A549 (cell line): ENCODE measurements at regions not wholly inside any gene's neighbourhood (a gene's known extent, or its start where the extent isn't known, plus 50 kb on each side); places are given as distances from the start of the nearest gene placed in this dataset.

Source experiments
- ATAC-seq, 2 experiments: fragments of 200-7000 bp in 1 of 2; fragments of >200 bp in 1 of 2; cut with Nextera tagmentation in 1 of 2; cut with Tn5 transposase in 1 of 2; 3 replicates each; pipeline versions ENCODE4 v1.8.0 to v1.9.1; 2018 to 2020; ENCODE audit warnings: mild to moderate bottlenecking in 1 of 2, moderate library complexity in 1 of 2
- CTCF ChIA-PET: fragments of 300-600 bp; sonication (Branson Sonifier 250); formaldehyde crosslinking; extraction: SDS; loops from one replicate; lab custom pipeline; 2021; ENCODE audit warnings: antibody characterized with exemption, inconsistent platforms; lab: Yijun Ruan, JAX
- POLR2A ChIA-PET: fragments of 350-600 bp; formaldehyde crosslinking; extraction: SDS; loops from one replicate; lab custom pipeline; 2021; ENCODE audit warnings: antibody characterized with exemption, inconsistent platforms; lab: Yijun Ruan, JAX
- DNase-seq, 2 experiments: peaks; one replicate each; pipeline versions ENCODE4 v3.0.0 to v3.0.0-alpha.2; 2011 to 2016; ENCODE audit warnings: low read depth in 1 of 2, low spot score in 1 of 2
- FAIRE-seq: peaks from 2 replicates; lab custom pipeline; 2011; peaks lifted over from hg19 to GRCh38; lab: Jason Lieb, UNC
- H3K27ac ChIP-seq, 2 experiments: fragments of >200 bp; sonication (Bioruptor Twin); formaldehyde crosslinking; 3 replicates each; pipeline ENCODE4 v1.5.1; 2016 to 2017
- H3K4me1 ChIP-seq: fragments of >200 bp; sonication (Bioruptor Twin); formaldehyde crosslinking; 3 replicates; pipeline ENCODE4 v1.6.1; 2016
- H3K4me2 ChIP-seq: fragments of >200 bp; sonication (Bioruptor Twin); formaldehyde crosslinking; 3 replicates; pipeline ENCODE4 v1.6.1; 2016
- H3K4me3 ChIP-seq: fragments of >200 bp; sonication (Bioruptor Twin); formaldehyde crosslinking; 3 replicates; pipeline ENCODE4 v1.5.1; 2016
- H3K9me3 ChIP-seq: fragments of >200 bp; sonication (Bioruptor Twin); formaldehyde crosslinking; 3 replicates; pipeline ENCODE4 v1.6.1; 2016
- BHLHE40 ChIP-seq: IDR thresholded peaks from 2 replicates; pipeline ENCODE4 v1.6.1; 2012; ENCODE audit warnings: low read depth, low read length, inconsistent platforms
- CBX2 ChIP-seq: fragments of 200-600 bp; sonication (generic); IDR thresholded peaks from 2 replicates; pipeline ENCODE4 v1.6.1; 2016; ENCODE audit warnings: low read depth, mild to moderate bottlenecking, borderline replicate concordance
- CBX8 ChIP-seq: fragments of 200-600 bp; sonication (generic); IDR thresholded peaks from 2 replicates; pipeline ENCODE4 v1.6.1; 2016
- CEBPB ChIP-seq, 2 experiments: fragments of >200 bp in 1 of 2; sonication (Bioruptor Twin) in 1 of 2; formaldehyde crosslinking in 1 of 2; IDR thresholded peaks; 2 replicates each; pipeline ENCODE4 v1.6.1; 2012 to 2016
- CHD2 ChIP-seq: fragments of 150-350 bp; IDR thresholded peaks from 2 replicates; pipeline ENCODE4 v1.6.1; 2014; ENCODE audit warnings: low read length; ENCODE audit not compliant: partially characterized antibody
- EHMT2 ChIP-seq: fragments of 200-600 bp; sonication (generic); IDR thresholded peaks from 2 replicates; pipeline ENCODE4 v1.6.1; 2016; ENCODE audit warnings: antibody characterized with exemption, low read depth, mild to moderate bottlenecking, moderate library complexity
- EP300 ChIP-seq, 2 experiments: fragments of >200 bp; sonication (Bioruptor Twin); formaldehyde crosslinking; IDR thresholded peaks; 2 replicates in 1 of 2; 3 replicates in 1 of 2; pipeline ENCODE4 v1.6.1; 2016 to 2017
- ESRRA ChIP-seq: fragments of 150-350 bp; IDR thresholded peaks from 2 replicates; pipeline ENCODE4 v1.6.1; 2014; ENCODE audit warnings: mild to moderate bottlenecking, low read length, borderline replicate concordance
- FOSL2 ChIP-seq, 2 experiments: fragments of 450-650 bp in 1 of 2; fragments of >200 bp in 1 of 2; sonication (Bioruptor Twin) in 1 of 2; formaldehyde crosslinking; IDR thresholded peaks; 2 replicates each; pipeline versions ENCODE4 v1.5.0 to v1.6.1; 2016 to 2020; ENCODE audit warnings: mild to moderate bottlenecking in 1 of 2, moderate library complexity in 1 of 2
- FOXS1 ChIP-seq: fragments of 250-450 bp; sonication (Bioruptor Pico); IDR thresholded peaks from 2 replicates; pipeline ENCODE4 v1.5.0; 2020; ENCODE audit warnings: mild to moderate bottlenecking, moderate library complexity
- GATA3 ChIP-seq: IDR thresholded peaks from 2 replicates; pipeline ENCODE4 v1.6.1; 2012; ENCODE audit warnings: borderline replicate concordance
- HEYL ChIP-seq: fragments of 250-450 bp; sonication (Bioruptor Pico); IDR thresholded peaks from 2 replicates; pipeline ENCODE4 v1.8.0; 2021; ENCODE audit warnings: mild to moderate bottlenecking, moderate library complexity
- HOXA7 ChIP-seq: fragments of 250-450 bp; sonication (Bioruptor Pico); IDR thresholded peaks from 2 replicates; pipeline ENCODE4 v1.5.0; 2020; ENCODE audit warnings: mild to moderate bottlenecking, moderate library complexity
- JUN ChIP-seq, 2 experiments: fragments of >200 bp; sonication (Bioruptor Twin); formaldehyde crosslinking; IDR thresholded peaks; 2 replicates in 1 of 2; 3 replicates in 1 of 2; pipeline ENCODE4 v1.6.1; 2016 to 2017
- KDM1A ChIP-seq: fragments of 200-600 bp; sonication (generic); IDR thresholded peaks from 2 replicates; pipeline ENCODE4 v1.6.1; 2016; ENCODE audit warnings: low read depth, mild to moderate bottlenecking
- MAFK ChIP-seq: fragments of 450-650 bp; IDR thresholded peaks from 2 replicates; pipeline ENCODE4 v1.6.1; 2014; ENCODE audit not compliant: partially characterized antibody
- NR3C1 ChIP-seq: fragments of >200 bp; sonication (Bioruptor Twin); formaldehyde crosslinking; IDR thresholded peaks from 3 replicates; pipeline ENCODE4 v1.6.1; 2017
- PHF8 ChIP-seq: fragments of 200-600 bp; sonication (generic); IDR thresholded peaks from 2 replicates; pipeline ENCODE4 v1.6.1; 2016; ENCODE audit warnings: low read depth, mild to moderate bottlenecking, antibody characterized with exemption, moderate library complexity, borderline replicate concordance
- POLR2A ChIP-seq: IDR thresholded peaks from 2 replicates; pipeline ENCODE4 v1.6.1; 2012; ENCODE audit warnings: mild to moderate bottlenecking, low read length
- POLR2AphosphoS2 ChIP-seq: conservative IDR thresholded peaks from 2 replicates; pipeline ENCODE4 v1.6.1; 2012; ENCODE audit warnings: low read length, improper control_type of control experiment, inconsistent platforms
- RARB ChIP-seq: fragments of 250-450 bp; sonication (Bioruptor Pico); IDR thresholded peaks from 2 replicates; pipeline ENCODE4 v1.8.0; 2021; ENCODE audit warnings: mild to moderate bottlenecking, moderate library complexity
- RNF2 ChIP-seq: fragments of 200-600 bp; sonication (generic); IDR thresholded peaks from 2 replicates; pipeline ENCODE4 v1.6.1; 2016; ENCODE audit warnings: low read depth, mild to moderate bottlenecking, antibody characterized with exemption, moderate library complexity, borderline replicate concordance
- SMC3 ChIP-seq: fragments of >200 bp; sonication (Bioruptor Twin); formaldehyde crosslinking; IDR thresholded peaks from 3 replicates; pipeline ENCODE4 v1.6.1; 2018; ENCODE audit warnings: inconsistent platforms
- SREBF2 ChIP-seq: fragments of 450-650 bp; IDR thresholded peaks from 2 replicates; pipeline ENCODE4 v1.6.1; 2014; ENCODE audit warnings: mild to moderate bottlenecking, moderate library complexity
- ZSCAN20 ChIP-seq: fragments of 250-450 bp; sonication (Bioruptor Pico); IDR thresholded peaks from 2 replicates; pipeline ENCODE4 v1.8.0; 2022; ENCODE audit warnings: mild to moderate bottlenecking, moderate library complexity
- WGBS: methylation state at CpG from one replicate; pipeline ENCODE4 v1.1.6; 2017; ENCODE audit errors: missing lambda C conversion rate; 5-methylcytosine and 5-hydroxymethylcytosine counted together
- TF ChIP-seq, protein P1 (sequence below): fragments of 250-450 bp; sonication (Bioruptor Pico); IDR thresholded peaks from 2 replicates; pipeline ENCODE4 v1.5.0; 2020; ENCODE audit warnings: low read depth, mild to moderate bottlenecking, moderate library complexity
- TF ChIP-seq, protein P2 (sequence below): fragments of >200 bp; sonication (Bioruptor Twin); formaldehyde crosslinking; IDR thresholded peaks from 3 replicates; pipeline ENCODE4 v1.5.1; 2016
- TF ChIP-seq, protein P3 (sequence below): IDR thresholded peaks from 2 replicates; pipeline ENCODE4 v1.6.1; 2012; ENCODE audit warnings: low read depth, borderline replicate concordance
- TF ChIP-seq, protein P4 (sequence below): IDR thresholded peaks from 2 replicates; pipeline ENCODE4 v1.6.1; 2012
- TF ChIP-seq, protein P5 (sequence below): fragments of 150-350 bp; IDR thresholded peaks from 2 replicates; pipeline ENCODE4 v1.6.1; 2014; ENCODE audit warnings: low read depth, mild to moderate bottlenecking, low read length
- TF ChIP-seq, protein P6 (sequence below): fragments of >200 bp; sonication (Bioruptor Twin); formaldehyde crosslinking; IDR thresholded peaks from 3 replicates; pipeline ENCODE4 v1.6.1; 2016

DNA sequence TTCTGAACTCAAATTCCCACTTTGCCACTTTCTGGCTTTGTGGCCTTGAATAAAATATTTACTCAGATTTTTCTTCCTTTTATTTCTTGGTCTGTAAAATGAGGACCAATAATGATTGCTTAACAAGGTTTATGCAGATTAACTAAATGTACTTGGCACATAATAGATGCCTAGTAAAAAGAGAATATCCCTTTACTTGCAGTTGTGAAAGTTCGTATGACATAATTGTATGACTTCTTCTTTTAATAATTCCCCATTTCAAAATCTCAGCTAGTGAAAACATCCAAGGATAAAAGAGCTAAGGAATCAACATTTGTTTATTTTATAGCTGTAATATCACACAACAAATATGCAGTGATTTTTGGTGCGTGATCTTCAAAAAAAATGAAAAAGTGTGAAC, 215.6 kb upstream of the ATP2B1 start (continued):
- TF ChIP-seq, protein P1, sequence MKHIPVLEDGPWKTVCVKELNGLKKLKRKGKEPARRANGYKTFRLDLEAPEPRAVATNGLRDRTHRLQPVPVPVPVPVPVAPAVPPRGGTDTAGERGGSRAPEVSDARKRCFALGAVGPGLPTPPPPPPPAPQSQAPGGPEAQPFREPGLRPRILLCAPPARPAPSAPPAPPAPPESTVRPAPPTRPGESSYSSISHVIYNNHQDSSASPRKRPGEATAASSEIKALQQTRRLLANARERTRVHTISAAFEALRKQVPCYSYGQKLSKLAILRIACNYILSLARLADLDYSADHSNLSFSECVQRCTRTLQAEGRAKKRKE (CRISPR knock-in tag): no peak
- TF ChIP-seq RARB (CRISPR knock-in tag): no peak

DNA sequence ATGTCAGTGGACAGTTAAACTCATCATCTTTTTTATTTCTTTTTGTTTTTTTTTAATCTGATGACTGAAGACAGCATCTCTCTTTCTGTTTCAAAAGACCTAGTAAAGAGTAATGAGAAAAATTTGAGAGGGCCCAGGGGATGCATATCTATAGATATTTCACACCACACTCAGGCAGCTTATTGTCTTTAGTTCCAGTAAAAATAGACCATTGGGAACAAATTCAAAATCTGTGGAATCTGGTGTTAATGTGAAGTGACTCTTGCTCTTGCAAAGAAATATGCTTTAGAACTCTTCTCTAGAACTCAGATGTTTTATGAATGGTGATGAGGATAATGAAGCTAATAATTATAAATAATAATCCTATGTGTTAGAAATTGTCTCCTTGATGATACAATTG, 214.5 kb upstream of the ATP2B1 start:
- ATAC-seq: no peak
- CTCF ChIA-PET: interaction anchor here (0.8 kb wide), 1 partner anchor 279 kb away, joined by 3 read pairs; no protein-coding TSS in a partner anchor
- POLR2A ChIA-PET: no interaction called here
- H3K27ac ChIP-seq: no peak overlapping the region
- peaks cover 7% of the 10 kb centered on the region for H3K4me1 ChIP-seq
- no peaks in the 10 kb centered on the region for H3K9me3 ChIP-seq
- DNase-seq: no peak
- TF ChIP-seq, protein P2, sequence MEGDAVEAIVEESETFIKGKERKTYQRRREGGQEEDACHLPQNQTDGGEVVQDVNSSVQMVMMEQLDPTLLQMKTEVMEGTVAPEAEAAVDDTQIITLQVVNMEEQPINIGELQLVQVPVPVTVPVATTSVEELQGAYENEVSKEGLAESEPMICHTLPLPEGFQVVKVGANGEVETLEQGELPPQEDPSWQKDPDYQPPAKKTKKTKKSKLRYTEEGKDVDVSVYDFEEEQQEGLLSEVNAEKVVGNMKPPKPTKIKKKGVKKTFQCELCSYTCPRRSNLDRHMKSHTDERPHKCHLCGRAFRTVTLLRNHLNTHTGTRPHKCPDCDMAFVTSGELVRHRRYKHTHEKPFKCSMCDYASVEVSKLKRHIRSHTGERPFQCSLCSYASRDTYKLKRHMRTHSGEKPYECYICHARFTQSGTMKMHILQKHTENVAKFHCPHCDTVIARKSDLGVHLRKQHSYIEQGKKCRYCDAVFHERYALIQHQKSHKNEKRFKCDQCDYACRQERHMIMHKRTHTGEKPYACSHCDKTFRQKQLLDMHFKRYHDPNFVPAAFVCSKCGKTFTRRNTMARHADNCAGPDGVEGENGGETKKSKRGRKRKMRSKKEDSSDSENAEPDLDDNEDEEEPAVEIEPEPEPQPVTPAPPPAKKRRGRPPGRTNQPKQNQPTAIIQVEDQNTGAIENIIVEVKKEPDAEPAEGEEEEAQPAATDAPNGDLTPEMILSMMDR: no peak
- TF ChIP-seq, protein P3, sequence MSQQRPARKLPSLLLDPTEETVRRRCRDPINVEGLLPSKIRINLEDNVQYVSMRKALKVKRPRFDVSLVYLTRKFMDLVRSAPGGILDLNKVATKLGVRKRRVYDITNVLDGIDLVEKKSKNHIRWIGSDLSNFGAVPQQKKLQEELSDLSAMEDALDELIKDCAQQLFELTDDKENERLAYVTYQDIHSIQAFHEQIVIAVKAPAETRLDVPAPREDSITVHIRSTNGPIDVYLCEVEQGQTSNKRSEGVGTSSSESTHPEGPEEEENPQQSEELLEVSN: no peak
- TF ChIP-seq SREBF2: no peak
- no peak for TF ChIP-seq PHF8
- TF ChIP-seq GATA3: no peak
- TF ChIP-seq EP300 (IDR thresholded peaks at IDR 0.05): no peak
- no peak for TF ChIP-seq SMC3
- TF ChIP-seq, protein P4, sequence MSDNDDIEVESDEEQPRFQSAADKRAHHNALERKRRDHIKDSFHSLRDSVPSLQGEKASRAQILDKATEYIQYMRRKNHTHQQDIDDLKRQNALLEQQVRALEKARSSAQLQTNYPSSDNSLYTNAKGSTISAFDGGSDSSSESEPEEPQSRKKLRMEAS: no peak
- no peak for TF ChIP-seq POLR2A
- TF ChIP-seq, protein P5, sequence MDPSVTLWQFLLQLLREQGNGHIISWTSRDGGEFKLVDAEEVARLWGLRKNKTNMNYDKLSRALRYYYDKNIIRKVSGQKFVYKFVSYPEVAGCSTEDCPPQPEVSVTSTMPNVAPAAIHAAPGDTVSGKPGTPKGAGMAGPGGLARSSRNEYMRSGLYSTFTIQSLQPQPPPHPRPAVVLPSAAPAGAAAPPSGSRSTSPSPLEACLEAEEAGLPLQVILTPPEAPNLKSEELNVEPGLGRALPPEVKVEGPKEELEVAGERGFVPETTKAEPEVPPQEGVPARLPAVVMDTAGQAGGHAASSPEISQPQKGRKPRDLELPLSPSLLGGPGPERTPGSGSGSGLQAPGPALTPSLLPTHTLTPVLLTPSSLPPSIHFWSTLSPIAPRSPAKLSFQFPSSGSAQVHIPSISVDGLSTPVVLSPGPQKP: no peak
- TF ChIP-seq, protein P6, sequence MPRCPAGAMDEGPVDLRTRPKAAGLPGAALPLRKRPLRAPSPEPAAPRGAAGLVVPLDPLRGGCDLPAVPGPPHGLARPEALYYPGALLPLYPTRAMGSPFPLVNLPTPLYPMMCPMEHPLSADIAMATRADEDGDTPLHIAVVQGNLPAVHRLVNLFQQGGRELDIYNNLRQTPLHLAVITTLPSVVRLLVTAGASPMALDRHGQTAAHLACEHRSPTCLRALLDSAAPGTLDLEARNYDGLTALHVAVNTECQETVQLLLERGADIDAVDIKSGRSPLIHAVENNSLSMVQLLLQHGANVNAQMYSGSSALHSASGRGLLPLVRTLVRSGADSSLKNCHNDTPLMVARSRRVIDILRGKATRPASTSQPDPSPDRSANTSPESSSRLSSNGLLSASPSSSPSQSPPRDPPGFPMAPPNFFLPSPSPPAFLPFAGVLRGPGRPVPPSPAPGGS: no peak
- no peak for TF ChIP-seq CBX2
- no peak for TF ChIP-seq KDM1A
- no peak for TF ChIP-seq CEBPB (IDR thresholded peaks at IDR 0.05)
- TF ChIP-seq HOXA7 (CRISPR knock-in tag): no peak
- no peak for TF ChIP-seq FOSL2 (IDR thresholded peaks at IDR 0.05)
- no peak for TF ChIP-seq FOSL2 (CRISPR knock-in tag; IDR thresholded peaks at IDR 0.05)
- TF ChIP-seq CHD2: no peak
- TF ChIP-seq CBX8: no peak
- no peak for TF ChIP-seq FOXS1
- no peak for FAIRE-seq
- no peak overlapping the region for H3K4me3 ChIP-seq
- no peak overlapping the region for H3K4me2 ChIP-seq

DNA sequence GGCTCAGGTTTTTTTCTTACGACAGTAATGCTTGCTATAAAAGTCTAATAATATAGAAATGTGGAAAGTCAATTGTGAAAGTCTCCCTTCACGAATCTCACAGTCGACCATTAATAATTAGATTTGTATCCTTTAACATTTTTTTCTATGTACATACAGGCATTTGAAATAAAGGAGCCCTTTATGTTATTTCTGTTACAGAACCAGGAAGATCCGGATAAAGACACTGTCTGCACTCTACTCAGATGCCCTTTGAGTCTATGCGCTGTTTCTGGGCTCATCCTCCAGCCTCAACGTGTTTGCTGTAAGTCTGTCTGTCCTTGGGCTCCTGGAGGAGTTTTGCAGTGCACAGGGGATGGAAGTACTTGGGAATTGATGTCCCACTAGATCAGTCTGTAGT, 212.2 kb upstream of the ATP2B1 start:
- ChIA-PET CTCF (no interaction called here), POLR2A (no interaction called here)
- Histone ChIP-seq H3K4me1 (peaks cover 8% of the 10 kb centered on the region), H3K4me2 (no peak overlapping the region), H3K4me3 (no peak overlapping the region), H3K27ac (no peak overlapping the region), H3K9me3 (no peaks in the 10 kb centered on the region)
- no peak for FAIRE-seq
- no peak for DNase-seq
- no peak for ATAC-seq
- WGBS: 84% methylated on average over 6 of the region's 6 CpGs
- TF ChIP-seq HEYL (no peak), MAFK (no peak), RNF2 (no peak), BHLHE40 (no peak), FOXS1 (no peak), POLR2AphosphoS2 (no peak), ESRRA (no peak), EHMT2 (no peak), JUN (IDR thresholded peaks at IDR 0.05) (no peak), NR3C1 (no peak), ZSCAN20 (no peak)
- TF ChIP-seq, protein P4: no peak
